DND-41 (cell line): ENCODE measurements at regions not wholly inside any gene's neighbourhood (a gene's known extent, or its start where the extent isn't known, plus 50 kb on each side); places are given as distances from the start of the nearest gene placed in this dataset.

Experiments used
- ATAC-seq: fragments of 200-7000 bp; cut with Tn5 transposase; 3 replicates; pipeline ENCODE4 v1.9.1; 2021; ENCODE audit warnings: low read depth; ENCODE audit not compliant: insufficient read depth
- DNase-seq: peaks from one replicate; pipeline ENCODE4 v3.0.0-alpha.2; 2020
- H2AFZ ChIP-seq: 2 replicates; pipeline ENCODE4 v1.6.0; 2012; ENCODE audit warnings: low read depth, low read length
- H3K27ac ChIP-seq: 2 replicates; pipeline ENCODE4 v1.5.1; 2012; ENCODE audit warnings: low read length, inconsistent platforms
- H3K27me3 ChIP-seq: fragments of 200-600 bp; sonication (generic); 2 replicates; pipeline ENCODE4 v1.6.0; 2012; ENCODE audit warnings: low read length, mild to moderate bottlenecking, inconsistent platforms; ENCODE audit not compliant: insufficient read depth, poor library complexity
- H3K36me3 ChIP-seq: 2 replicates; pipeline ENCODE4 v1.5.1; 2012; ENCODE audit warnings: low read length, inconsistent platforms; ENCODE audit not compliant: insufficient read depth
- H3K4me1 ChIP-seq: 2 replicates; pipeline ENCODE4 v1.5.1; 2012; ENCODE audit warnings: mild to moderate bottlenecking, low read length; ENCODE audit not compliant: insufficient read depth
- H3K4me2 ChIP-seq: 2 replicates; pipeline ENCODE4 v1.6.0; 2012; ENCODE audit warnings: mild to moderate bottlenecking, moderate library complexity, low read length, inconsistent platforms; ENCODE audit not compliant: insufficient read depth
- H3K4me3 ChIP-seq, 2 experiments: fragments of 200-600 bp in 1 of 2; shearing (Covaris generic) in 1 of 2; 2 replicates each; pipeline ENCODE4 v1.5.1; 2012 to 2016; ENCODE audit warnings: inconsistent platforms in 2 of 2, low read length in 2 of 2, mild to moderate bottlenecking in 2 of 2, low read depth in 1 of 2, moderate library complexity in 1 of 2
- H3K79me2 ChIP-seq: 2 replicates; pipeline ENCODE4 v1.6.0; 2012; ENCODE audit warnings: low read length, inconsistent platforms; ENCODE audit not compliant: insufficient read depth
- H3K9ac ChIP-seq: 2 replicates; pipeline ENCODE4 v1.6.0; 2012; ENCODE audit warnings: low read depth, mild to moderate bottlenecking, inconsistent platforms, low read length, moderate library complexity
- H3K9me3 ChIP-seq: 2 replicates; pipeline ENCODE4 v1.5.1; 2012; ENCODE audit warnings: low read length, moderate library complexity, mild to moderate bottlenecking, inconsistent platforms; ENCODE audit not compliant: insufficient read depth, severe bottlenecking
- H4K20me1 ChIP-seq: 2 replicates; pipeline ENCODE4 v1.6.0; 2012; ENCODE audit warnings: low read length; ENCODE audit not compliant: insufficient read depth
- CTCF ChIP-seq: IDR thresholded peaks from 2 replicates; pipeline ENCODE4 v1.5.1; 2012; ENCODE audit warnings: borderline replicate concordance, low read length, moderate library complexity, mild to moderate bottlenecking; ENCODE audit not compliant: poor library complexity, severe bottlenecking; ENCODE audit errors: extremely low read depth
- EZH2 ChIP-seq: IDR thresholded peaks from 3 replicates; pipeline ENCODE4 v1.6.1; 2012; ENCODE audit warnings: borderline replicate concordance, low read depth, mild to moderate bottlenecking, moderate library complexity, low read length, inconsistent platforms; ENCODE audit not compliant: severe bottlenecking

DNA sequence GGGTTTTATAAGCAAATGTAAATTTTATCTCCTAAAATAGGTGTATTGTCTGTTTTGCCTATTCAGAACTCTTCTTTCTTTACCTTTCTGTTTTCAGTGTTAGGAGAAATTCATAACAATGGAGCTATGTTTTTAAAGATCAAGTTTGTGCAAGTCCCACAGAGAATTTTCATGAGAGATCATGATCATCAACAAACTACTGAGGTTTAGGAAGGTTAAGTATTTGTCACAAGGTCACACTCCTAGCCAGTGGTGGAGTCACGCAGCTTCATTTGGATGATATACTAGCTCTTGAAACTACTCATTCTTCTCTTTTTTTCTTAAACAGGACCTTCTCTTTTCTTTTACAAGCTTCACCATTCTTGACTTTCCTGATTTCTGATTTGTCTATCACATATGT is 892.6 kb upstream of the FRG1 start:
- Histone ChIP-seq H3K4me3 (no peak overlapping the region), H4K20me1 (no peaks in the 10 kb centered on the region), H2AFZ (no peak overlapping the region), H3K27me3 (no peaks in the 10 kb centered on the region), H3K4me1 (no peaks in the 10 kb centered on the region), H3K9me3 (no peaks in the 10 kb centered on the region), H3K79me2 (no peaks in the 10 kb centered on the region), H3K36me3 (no peaks in the 10 kb centered on the region), H3K27ac (no peak overlapping the region), H3K9ac (no peak overlapping the region), H3K4me2 (no peak overlapping the region)
- DNase-seq (no peak), ATAC-seq (no peak)
- TF ChIP-seq EZH2 (no peak), CTCF (no peak)

DNA sequence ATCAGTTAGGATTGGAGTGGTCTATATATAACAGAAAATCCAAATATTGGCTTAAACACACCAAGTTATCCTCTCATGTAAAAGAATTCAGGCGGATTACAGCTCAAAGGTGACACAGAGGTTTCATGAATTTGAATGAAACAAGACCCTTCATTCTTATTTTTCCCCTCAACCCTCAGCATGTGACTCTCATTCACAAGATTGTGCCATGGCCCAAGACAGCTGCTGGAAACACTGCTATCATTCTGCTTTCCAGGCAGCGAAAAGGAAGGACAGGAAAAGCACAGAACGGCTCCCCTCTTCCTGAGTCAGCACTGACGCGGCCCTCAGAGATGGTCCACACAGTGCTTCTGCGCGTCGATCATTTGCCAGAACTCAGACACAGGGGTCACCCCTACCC is 891.0 kb upstream of the FRG1 start:
- no peak overlapping the region for H3K4me3 ChIP-seq
- H3K79me2 ChIP-seq: no peaks in the 10 kb centered on the region
- no peaks in the 10 kb centered on the region for H3K4me1 ChIP-seq
- H3K27ac ChIP-seq: no peak overlapping the region
- H3K4me2 ChIP-seq: no peak overlapping the region
- no peak overlapping the region for H2AFZ ChIP-seq
- DNase-seq (no peak), ATAC-seq (no peak)
- H3K27me3 ChIP-seq: no peaks in the 10 kb centered on the region
- H3K9ac ChIP-seq: no peak overlapping the region
- H4K20me1 ChIP-seq: no peaks in the 10 kb centered on the region
- no peak for TF ChIP-seq CTCF
- TF ChIP-seq EZH2: no peak
- H3K36me3 ChIP-seq: no peaks in the 10 kb centered on the region
- H3K9me3 ChIP-seq: no peaks in the 10 kb centered on the region

DNA sequence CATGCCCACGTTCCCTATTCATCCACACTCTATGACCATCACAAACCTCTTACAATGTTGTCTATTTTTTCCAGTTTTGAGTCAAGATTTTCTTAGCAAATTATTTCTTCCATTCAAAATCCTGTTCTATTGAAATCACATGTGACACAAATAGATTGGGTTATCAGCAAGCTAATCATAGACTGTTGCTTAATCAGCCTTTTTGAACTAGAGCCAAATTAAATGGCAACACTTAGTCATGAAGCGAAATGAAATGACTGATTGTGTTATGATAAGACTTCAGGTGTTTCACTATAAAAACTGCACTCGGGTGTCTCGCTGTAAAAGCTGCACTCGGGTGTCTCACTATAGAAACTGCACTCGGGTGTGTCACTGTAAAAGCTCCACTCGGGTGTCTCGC is 890.0 kb upstream of the FRG1 start:
- Histone ChIP-seq H3K9me3 (no peaks in the 10 kb centered on the region), H4K20me1 (no peaks in the 10 kb centered on the region), H3K4me2 (no peak overlapping the region), H2AFZ (no peak overlapping the region), H3K27me3 (no peaks in the 10 kb centered on the region), H3K27ac (no peak overlapping the region), H3K4me1 (no peaks in the 10 kb centered on the region), H3K9ac (no peak overlapping the region), H3K36me3 (no peaks in the 10 kb centered on the region), H3K79me2 (no peaks in the 10 kb centered on the region), H3K4me3 (no peak overlapping the region)
- no peak for ATAC-seq
- no peak for DNase-seq
- TF ChIP-seq CTCF: no peak
- no peak for TF ChIP-seq EZH2

- no peaks in the 10 kb centered on the region for H3K27me3 ChIP-seq
- no peak for DNase-seq
- no peaks in the 10 kb centered on the region for H3K9me3 ChIP-seq
- H3K4me3 ChIP-seq: no peak overlapping the region
- no peak for ATAC-seq
- no peak for TF ChIP-seq EZH2
- TF ChIP-seq CTCF: no peak
- no peaks in the 10 kb centered on the region for H3K4me1 ChIP-seq
- H3K36me3 ChIP-seq: no peaks in the 10 kb centered on the region
- no peaks in the 10 kb centered on the region for H3K79me2 ChIP-seq
- no peaks in the 10 kb centered on the region for H4K20me1 ChIP-seq
- H3K9ac ChIP-seq: no peak overlapping the region
- no peak overlapping the region for H2AFZ ChIP-seq
- no peak overlapping the region for H3K27ac ChIP-seq
- no peak overlapping the region for H3K4me2 ChIP-seq
These were observed 887.1 kb upstream of the FRG1 start for GRCh38 chr4:189053621-189054020.
